Erythroblast (primary cell): ENCODE measurements at regions not wholly inside any gene's neighbourhood (a gene's known extent, or its start where the extent isn't known, plus 50 kb on each side); places are given as distances from the start of the nearest gene placed in this dataset.

ENCODE experiments used
- DNase-seq, 2 experiments: peaks; one replicate each; lab custom pipeline; 2025; lab: John Stamatoyannopoulos, UW
- GATA1 ChIP-seq: IDR thresholded peaks from 2 replicates; pipeline ENCODE4 v1.6.1; 2011; ENCODE audit warnings: low read depth, mild to moderate bottlenecking, control low read depth, low read length, moderate library complexity
- POLR2A ChIP-seq: IDR thresholded peaks from 2 replicates; pipeline ENCODE4 v1.6.1; 2011; ENCODE audit warnings: mild to moderate bottlenecking, low read length

- no peak for DNase-seq
- no peak for TF ChIP-seq GATA1
- no peak for TF ChIP-seq POLR2A
These were observed 210.9 kb downstream of the SLIT2 start for GRCh38 chr4:20462426-20463175.

GRCh38 chr4:20463176-20463430 lies 211.4 kb downstream of the SLIT2 start:
- TF ChIP-seq POLR2A (no peak), GATA1 (no peak)
- no peak for DNase-seq

GRCh38 chr4:20464381-20464780 lies 212.7 kb downstream of the SLIT2 start:
- TF ChIP-seq POLR2A, result no peak
- TF ChIP-seq GATA1, result no peak
- no peak for DNase-seq

- TF ChIP-seq GATA1, result no peak
- TF ChIP-seq POLR2A, result no peak
- no peak for DNase-seq
These were observed 222.4 kb downstream of the SLIT2 start for GRCh38 chr4:20474119-20474518.

- no peak for DNase-seq
- no peak for TF ChIP-seq GATA1
- TF ChIP-seq POLR2A, result no peak
These were observed 221.8 kb upstream of the PACRGL start for GRCh38 chr4:20478412-20478811.

- DNase-seq, result no peak
- TF ChIP-seq POLR2A (no peak), GATA1 (no peak)
These were observed 219.9 kb upstream of the PACRGL start for GRCh38 chr4:20480165-20480947.

GRCh38 chr4:20483416-20483815 lies 216.8 kb upstream of the PACRGL start:
- TF ChIP-seq POLR2A (no peak), GATA1 (no peak)

GRCh38 chr4:20486433-20486832 lies 213.8 kb upstream of the PACRGL start:
- TF ChIP-seq GATA1 (no peak), POLR2A (no peak)
- DNase-seq, result no peak

More at GRCh38 chr4:20483416-20483815, 216.8 kb upstream of the PACRGL start:
- no peak for DNase-seq

- no peak for TF ChIP-seq GATA1
- no peak for TF ChIP-seq POLR2A
- no peak for DNase-seq
These were observed 212.8 kb upstream of the PACRGL start for GRCh38 chr4:20487446-20487845.

- TF ChIP-seq POLR2A, result no peak
- TF ChIP-seq GATA1, result no peak
- no peak for DNase-seq
These were observed 212.4 kb upstream of the PACRGL start for GRCh38 chr4:20487852-20488251.

- TF ChIP-seq GATA1 (no peak), POLR2A (no peak)
These were observed 209.5 kb upstream of the PACRGL start for GRCh38 chr4:20490734-20491133.

GRCh38 chr4:20493761-20494353 lies 206.4 kb upstream of the PACRGL start:
- TF ChIP-seq POLR2A, result no peak
- no peak for TF ChIP-seq GATA1
- no peak for DNase-seq

More at GRCh38 chr4:20490734-20491133, 209.5 kb upstream of the PACRGL start:
- no peak for DNase-seq

- no peak for DNase-seq
- TF ChIP-seq GATA1 (no peak), POLR2A (no peak)
These were observed 204.2 kb upstream of the PACRGL start for GRCh38 chr4:20496068-20496467.

- DNase-seq, result no peak
- TF ChIP-seq POLR2A (no peak), GATA1 (no peak)
These were observed 196.1 kb upstream of the PACRGL start for GRCh38 chr4:20504146-20504545.
